Epidermal melanocyte (primary cell): ENCODE measurements at regions not wholly inside any gene's neighbourhood (a gene's known extent, or its start where the extent isn't known, plus 50 kb on each side); places are given as distances from the start of the nearest gene placed in this dataset.

Source experiments
- DNase-seq: peaks from one replicate; pipeline ENCODE4 v3.0.0; 2011; ENCODE audit warnings: low spot score; ENCODE audit not compliant: insufficient read length

DNA sequence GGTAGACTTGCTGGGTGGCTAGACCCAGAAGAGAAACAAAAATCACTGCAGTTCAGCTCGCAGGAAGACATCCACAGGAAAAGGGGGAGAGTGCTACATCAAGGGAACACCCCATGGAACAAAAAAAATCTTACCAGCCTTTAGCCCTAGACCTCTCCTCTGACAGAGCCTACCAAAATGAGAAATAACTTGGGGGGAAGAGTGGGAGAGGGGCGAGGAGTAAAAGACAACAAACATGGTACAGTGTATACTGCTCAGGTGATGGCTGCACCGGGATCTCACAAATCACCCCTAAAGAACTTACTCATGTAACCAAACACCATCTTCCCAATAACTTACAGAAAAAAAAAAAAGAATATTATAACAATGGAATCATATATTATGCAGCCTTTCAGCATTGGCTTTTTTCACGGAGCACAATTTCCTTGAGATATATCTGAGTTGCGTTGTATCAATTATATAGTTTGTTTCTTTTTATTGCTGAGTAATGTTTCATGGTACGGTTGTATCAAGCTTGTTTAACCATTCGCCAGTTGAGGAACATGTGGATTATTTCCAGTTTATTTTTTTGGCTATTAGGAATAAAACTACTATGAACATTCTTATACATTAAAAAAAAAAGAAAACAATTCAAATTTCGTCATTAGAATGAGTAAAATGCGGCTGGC, 90.9 kb downstream of the ZNF280B start:
- no peak for DNase-seq

DNA sequence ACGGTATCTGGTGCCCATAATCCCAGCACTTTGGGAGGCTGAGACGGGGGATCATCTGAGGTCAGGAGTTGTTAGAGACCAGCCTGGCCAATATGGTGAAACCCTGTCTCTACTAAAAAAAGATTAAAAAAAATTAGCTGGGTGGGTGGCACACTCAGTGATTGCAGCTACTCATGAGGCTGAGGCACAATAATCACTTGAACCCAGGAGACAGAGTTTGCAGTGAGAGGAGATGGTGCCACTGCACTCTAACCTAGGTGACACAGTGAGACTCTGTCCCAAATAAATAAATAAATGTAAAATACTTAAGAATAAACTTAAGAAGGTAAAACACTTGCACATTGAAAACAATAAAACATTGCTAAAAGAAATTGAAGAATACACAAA, 90.4 kb downstream of the ZNF280B start:
- DNase-seq, result no peak

DNA sequence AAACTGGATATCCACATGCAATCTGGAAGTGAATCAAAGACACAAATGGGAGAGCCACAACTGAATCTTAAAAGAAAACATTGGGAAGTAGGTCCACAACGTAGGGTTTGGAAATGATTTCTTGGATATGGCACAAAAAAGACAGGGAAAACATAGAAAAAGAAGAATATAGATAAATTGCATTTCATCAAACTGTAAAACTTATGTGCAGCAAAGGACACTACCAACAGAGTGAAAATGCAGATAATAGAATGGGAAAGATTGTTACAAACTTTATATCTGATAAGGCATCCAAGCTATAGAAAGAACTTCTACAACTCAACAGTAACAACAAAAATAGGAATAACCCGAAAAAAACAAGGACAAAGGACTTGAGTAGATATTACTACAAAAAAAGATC, 89.6 kb downstream of the ZNF280B start:
- no peak for DNase-seq

- no peak for DNase-seq
These were observed 88.0 kb downstream of the ZNF280B start for GRCh38 chr22:22420580-22420979.

DNA sequence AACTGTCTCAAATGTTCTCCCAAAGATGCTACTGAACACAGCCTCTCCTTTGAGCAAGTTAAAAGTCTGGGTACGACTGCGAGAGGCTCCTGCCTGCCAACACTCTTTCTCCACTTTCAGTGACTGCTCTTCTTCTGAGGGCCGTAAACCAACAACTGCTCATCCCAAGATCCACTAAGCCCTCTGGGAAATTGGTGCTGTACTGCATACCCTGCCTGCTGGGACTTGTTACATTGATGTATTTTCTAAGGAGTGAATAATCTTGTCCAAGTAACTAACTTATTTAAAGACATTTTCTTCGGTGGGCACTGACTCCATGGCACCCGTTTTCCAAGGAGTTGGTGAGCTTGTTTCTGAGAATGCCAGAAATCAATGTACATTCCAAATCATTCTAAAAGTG, 87.2 kb downstream of the ZNF280B start:
- no peak for DNase-seq

- DNase-seq, result peak; percentile 20
These were observed 85.9 kb downstream of the ZNF280B start for GRCh38 chr22:22422629-22423112.

GRCh38 chr22:22423681-22424080, 84.9 kb downstream of the ZNF280B start:
- DNase-seq, result no peak

GRCh38 chr22:22424210-22424800, 84.2 kb downstream of the ZNF280B start:
- no peak for DNase-seq

DNA sequence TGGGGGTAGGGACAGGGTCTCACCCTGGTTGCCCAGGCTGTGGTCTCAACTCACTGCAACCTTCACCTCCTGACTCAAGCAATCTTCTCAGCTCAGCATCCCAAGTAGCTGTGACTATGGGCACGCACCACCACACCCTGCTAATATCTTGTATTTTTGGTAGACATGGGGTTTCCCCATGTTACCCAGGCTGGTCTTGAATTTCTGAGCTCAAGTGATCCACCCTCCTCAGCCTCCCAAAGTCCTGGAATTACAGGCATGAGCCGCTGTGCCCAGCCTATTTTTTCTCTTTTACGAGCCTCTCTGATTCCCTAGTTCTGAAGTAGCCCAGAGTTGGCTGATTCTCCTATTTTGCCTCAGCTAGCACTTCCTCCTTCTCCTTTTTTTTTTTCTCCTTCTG, 83.6 kb downstream of the ZNF280B start:
- no peak for DNase-seq

GRCh38 chr22:22425356-22425755, 83.2 kb downstream of the ZNF280B start:
- no peak for DNase-seq

DNA sequence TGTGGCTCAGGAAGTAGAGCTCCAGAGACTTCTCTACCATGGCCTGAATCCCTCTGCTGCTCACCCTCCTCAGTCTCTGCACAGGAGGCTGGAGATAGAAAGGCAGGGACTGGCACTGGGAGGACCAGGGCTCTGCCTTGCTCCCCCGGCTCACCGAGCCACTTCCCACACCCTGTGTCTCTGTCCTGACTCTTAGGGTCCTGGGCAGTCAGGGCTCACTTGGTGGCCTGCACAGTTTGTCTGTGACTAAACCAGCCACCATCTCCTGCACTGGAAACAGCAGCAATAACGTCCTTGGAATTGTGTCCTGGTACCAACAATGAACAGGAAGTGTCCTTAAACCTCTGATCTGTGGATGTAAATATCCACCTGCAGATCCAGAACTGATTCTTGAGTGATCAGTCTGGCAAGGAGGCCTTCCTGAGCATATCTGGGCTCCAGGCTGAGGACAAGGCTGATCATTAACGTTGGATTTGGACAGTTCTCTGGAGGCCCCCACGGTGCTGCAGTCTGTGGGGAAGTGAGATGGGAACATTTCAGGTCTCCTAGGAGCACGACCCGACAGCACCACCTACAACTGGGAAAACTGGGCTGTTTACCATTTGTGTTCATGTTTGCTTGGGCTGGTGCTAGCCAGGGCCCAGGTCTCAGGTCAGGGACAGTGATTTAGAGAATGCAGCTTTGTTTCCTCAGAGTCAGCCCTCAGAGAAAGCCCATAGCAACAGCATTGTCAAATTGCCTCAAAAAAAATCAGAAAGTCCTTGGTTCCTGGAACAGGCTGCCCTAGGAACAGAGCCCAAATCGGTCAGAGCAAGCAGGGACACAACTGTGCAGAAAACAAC, 82.5 kb downstream of the ZNF280B start:
- DNase-seq, result no peak

- no peak for DNase-seq
These were observed 80.9 kb downstream of the ZNF280B start for GRCh38 chr22:22427542-22428065.

DNA sequence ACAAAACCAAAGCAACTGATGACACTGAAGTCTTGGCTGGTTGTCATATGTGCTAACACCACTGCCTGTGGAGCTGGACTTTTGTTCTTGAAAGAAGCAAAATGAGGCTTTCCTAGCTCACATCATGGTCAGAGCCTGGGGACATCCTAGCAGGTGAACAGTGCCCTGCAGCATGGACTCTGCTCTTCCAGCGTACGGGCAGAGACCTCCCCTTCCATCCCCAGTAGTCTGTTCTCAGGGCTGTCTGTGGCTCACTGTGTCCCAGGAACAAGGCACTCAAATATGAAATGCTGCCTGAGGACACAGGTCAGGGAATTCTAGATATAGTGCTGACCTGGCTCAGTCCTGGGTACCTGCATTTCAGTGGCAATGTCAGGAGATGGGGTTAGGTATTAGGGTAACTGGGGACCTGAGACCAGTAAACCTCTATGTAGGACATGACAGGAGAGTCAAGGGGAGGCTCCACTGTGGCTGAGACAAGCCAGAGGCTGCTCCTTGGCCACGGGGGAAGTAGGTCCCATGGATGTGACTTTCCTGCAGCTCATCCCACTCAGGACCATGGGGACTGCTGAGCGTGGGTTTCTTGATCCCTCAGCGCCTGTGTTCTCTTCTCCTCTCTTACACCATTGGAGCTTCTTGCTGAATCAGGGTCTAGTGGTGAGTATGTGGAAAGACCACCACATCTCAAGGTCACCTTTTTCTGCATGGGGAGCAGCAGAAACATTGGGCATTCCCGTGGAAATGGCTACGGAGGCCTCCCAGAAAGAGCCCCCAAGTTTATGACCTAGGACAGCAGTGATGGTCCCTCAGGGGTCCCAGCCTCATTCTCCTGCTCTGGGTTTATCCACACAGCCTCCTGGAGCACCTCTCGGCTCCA, 80.1 kb downstream of the ZNF280B start:
- no peak for DNase-seq

DNA sequence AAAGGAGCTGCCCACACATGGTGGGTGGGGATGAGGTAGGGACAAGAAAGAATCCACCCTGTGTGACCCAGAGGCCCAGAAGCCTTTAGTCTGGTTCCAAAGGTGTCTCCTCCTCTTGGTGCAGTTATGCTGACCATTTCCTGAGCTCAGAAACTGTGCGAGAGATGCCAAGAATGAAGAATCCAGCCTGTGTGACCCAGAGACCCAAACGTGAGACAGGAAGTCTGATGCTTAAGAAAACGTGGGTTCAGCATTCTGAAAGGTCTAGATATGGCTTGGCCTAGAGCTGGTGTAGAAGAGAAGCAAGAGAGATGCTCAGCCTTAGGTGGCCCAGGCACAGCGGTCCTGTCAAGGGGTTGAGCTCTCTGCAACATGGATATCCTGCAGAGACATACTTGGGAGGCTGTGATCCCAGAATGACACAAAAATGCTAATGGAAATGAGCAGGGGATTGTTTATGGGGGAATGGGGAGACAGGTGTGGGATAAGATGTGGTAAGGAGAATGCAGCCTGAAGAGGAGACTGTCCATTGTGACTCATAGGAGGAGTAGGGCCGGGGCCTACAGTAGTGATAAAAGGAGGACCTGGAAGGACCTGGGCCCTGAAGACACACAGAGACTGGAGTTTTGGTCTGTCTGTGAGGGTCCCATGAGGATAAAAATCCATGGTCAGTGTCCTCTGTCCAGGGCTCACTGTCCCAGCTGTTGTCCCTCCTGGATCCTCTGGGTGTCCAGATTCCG, 79.0 kb downstream of the ZNF280B start:
- no peak for DNase-seq

DNA sequence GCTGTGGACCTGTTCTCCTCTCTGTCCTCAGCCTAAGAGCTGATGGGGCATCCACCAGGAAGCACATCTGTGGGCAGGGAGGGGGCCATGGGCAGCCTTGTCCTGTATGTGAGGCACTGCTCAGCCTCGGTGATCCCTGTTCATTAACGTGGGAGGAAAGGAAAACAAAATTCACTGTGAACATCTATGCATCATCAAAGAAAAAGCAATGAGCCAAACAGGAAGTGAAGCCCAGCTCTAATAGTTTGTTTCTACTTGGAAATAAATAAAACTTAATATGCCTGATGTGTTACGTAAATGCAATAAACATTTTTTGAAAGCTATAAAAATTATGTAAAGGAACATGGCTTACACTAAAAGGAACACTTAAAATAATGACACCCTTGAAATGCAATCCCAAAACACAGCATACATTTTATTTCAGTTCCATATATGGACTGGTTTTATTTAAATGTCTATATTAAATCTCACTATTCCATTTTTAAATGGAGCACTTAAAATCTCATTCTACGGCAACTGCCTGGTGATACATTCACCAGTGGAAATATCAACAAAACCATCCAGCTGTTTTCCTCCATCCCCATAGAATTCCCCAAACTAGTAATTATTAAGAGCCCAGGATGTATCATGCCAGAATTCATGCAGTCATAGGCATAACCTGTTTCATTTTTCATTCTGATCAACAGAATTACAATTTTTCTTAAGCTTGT, 78.3 kb downstream of the ZNF280B start:
- no peak for DNase-seq

DNA sequence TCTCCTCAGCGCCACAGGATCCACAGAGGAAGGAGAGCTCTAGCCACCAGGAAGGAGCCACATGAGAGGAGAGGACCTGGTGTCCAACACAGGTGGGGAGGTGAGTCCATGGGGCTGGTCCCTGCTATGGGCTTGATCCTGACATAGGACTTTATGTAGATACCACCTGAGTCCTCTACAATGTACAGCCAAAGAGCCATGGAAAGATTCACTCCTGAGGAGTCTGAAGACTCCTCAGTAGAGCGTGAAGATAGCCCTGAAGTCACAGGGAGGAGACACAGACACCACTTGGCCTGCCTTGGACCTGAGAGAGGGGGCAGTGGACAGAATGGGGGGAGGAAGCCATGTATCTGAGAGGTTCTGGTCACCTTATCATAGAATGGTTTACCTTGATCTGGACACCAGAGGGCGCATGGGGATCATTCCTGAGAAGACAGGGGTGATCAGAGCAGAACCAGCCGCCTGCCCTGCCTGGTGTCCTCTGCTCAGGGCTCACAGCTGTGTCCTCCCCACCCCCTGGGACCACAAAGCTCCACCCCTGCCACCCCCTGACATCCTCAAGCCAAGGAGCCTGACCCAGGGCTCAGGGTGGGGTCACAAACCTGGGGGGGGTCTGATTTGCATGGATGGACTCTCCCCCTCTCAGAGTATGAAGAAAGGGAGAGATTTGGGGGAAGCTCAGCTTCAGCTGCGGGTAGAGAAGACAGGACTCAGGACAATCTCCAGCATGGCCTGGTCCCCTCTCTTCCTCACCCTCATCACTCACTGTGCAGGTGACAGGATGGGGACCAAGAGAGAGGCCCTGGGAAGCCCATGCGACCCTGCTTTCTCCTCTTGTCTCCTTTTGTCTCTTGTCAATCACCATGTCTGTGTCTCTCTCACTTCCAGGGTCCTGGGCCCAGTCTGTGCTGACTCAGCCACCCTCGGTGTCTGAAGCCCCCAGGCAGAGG, 77.0 kb downstream of the ZNF280B start:
- peak; percentile 50 for DNase-seq

DNA sequence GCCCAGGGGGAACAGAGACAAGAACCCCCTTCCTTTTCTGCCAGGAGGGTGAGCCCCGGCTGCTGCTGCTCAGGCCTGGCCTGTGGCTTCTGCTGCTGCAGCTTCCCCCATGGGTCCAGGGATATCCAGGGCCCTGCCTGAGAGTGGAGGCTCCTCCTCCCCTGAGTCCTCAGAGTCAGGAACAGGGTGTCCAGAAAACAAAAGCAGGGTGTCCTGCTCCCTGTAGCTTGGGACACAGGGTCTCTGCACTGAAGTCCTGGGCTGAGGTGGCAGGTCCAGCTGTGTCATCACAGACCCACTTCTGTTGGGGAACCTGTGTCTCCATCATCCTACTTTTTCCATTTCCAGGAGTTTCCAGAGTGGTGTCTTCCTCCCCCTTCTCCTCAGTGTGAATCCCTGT, 76.1 kb downstream of the ZNF280B start:
- no peak for DNase-seq

- no peak for DNase-seq
These were observed 75.6 kb downstream of the ZNF280B start for GRCh38 chr22:22432937-22433336.

GRCh38 chr22:22433770-22434169, 74.8 kb downstream of the ZNF280B start:
- no peak for DNase-seq
